GM19328 (cell line): ENCODE measurements at regions not wholly inside any gene's neighbourhood (a gene's known extent, or its start where the extent isn't known, plus 50 kb on each side); places are given as distances from the start of the nearest gene placed in this dataset.
"Not testable (repeated sequence)": the region's sequence is repeated elsewhere in the genome, so short reads cannot be mapped to it uniquely, and the experiment has no call there.

Experiments used
- ATAC-seq: cut with Tn5 transposase; IDR thresholded peaks from one replicate; pipeline ENCODE4 v1.9.1; 2021; ENCODE audit warnings: mild to moderate bottlenecking, moderate library complexity; ENCODE audit not compliant: unreplicated experiment

- no peak for ATAC-seq
These were observed 181.8 kb upstream of the RAB6C start for GRCh38 chr2:129797489-129798300.

GRCh38 chr2:129798301-129798581, 181.2 kb upstream of the RAB6C start:
- ATAC-seq = no peak

GRCh38 chr2:129798626-129799025, 180.8 kb upstream of the RAB6C start:
- ATAC-seq = no peak

- no peak for ATAC-seq
These were observed 180.2 kb upstream of the RAB6C start for GRCh38 chr2:129799036-129799958.

- ATAC-seq = no peak
These were observed 179.2 kb upstream of the RAB6C start for GRCh38 chr2:129800285-129800684.

GRCh38 chr2:129800686-129801085, 178.8 kb upstream of the RAB6C start:
- ATAC-seq = no peak

- no peak for ATAC-seq
These were observed 177.9 kb upstream of the RAB6C start for GRCh38 chr2:129801575-129801974.

- ATAC-seq = no peak
These were observed 177.2 kb upstream of the RAB6C start for GRCh38 chr2:129802290-129802689.

GRCh38 chr2:129803032-129803431, 176.4 kb upstream of the RAB6C start:
- ATAC-seq = no peak

- no peak for ATAC-seq
These were observed 175.6 kb upstream of the RAB6C start for GRCh38 chr2:129803871-129804270.

- ATAC-seq = no peak
These were observed 173.6 kb upstream of the RAB6C start for GRCh38 chr2:129805899-129806298.

GRCh38 chr2:129806317-129806716, 173.1 kb upstream of the RAB6C start:
- ATAC-seq = no peak

- ATAC-seq = no peak
These were observed 172.5 kb upstream of the RAB6C start for GRCh38 chr2:129806990-129807389.

- not testable (repeated sequence) for ATAC-seq
These were observed 171.7 kb upstream of the RAB6C start for GRCh38 chr2:129807642-129808338.

GRCh38 chr2:129810521-129810920, 168.9 kb upstream of the RAB6C start:
- ATAC-seq = no peak

GRCh38 chr2:129812071-129812470, 167.4 kb upstream of the RAB6C start:
- no peak for ATAC-seq

GRCh38 chr2:129812654-129813053, 166.8 kb upstream of the RAB6C start:
- ATAC-seq = no peak

GRCh38 chr2:129813404-129813803, 166.1 kb upstream of the RAB6C start:
- ATAC-seq = no peak

- ATAC-seq = no peak
These were observed 162.5 kb upstream of the RAB6C start for GRCh38 chr2:129816813-129817574.

- ATAC-seq = no peak
These were observed 159.6 kb upstream of the RAB6C start for GRCh38 chr2:129819855-129820254.

- no peak for ATAC-seq
These were observed 158.6 kb upstream of the RAB6C start for GRCh38 chr2:129820908-129821307.
